Natural killer cell (primary cell): ENCODE measurements at regions not wholly inside any gene's neighbourhood (a gene's known extent, or its start where the extent isn't known, plus 50 kb on each side); places are given as distances from the start of the nearest gene placed in this dataset.

Experiments
- ATAC-seq, 3 donors: fragments of 150-1000 bp in 2 of 3; fragments of 200-7000 bp in 1 of 3; cut with Tn5 transposase; 1 replicate in 1 of 3; 2 replicates in 2 of 3; pipeline ENCODE4 v1.10.0; 2021; ENCODE audit warnings: mild to moderate bottlenecking in 2 of 3, moderate library complexity in 2 of 3
- DNase-seq, 2 donors: peaks; one replicate each; pipeline versions ENCODE4 v3.0.0 to v3.0.0-alpha.2; 2013 to 2021; ENCODE audit warnings: mixed read lengths in 1 of 2
- H3K27ac ChIP-seq: one replicate; pipeline ENCODE4 v1.5.1; 2013; ENCODE audit warnings: mild to moderate bottlenecking, low read length
- H3K27me3 ChIP-seq: one replicate; pipeline ENCODE4 v1.6.1; 2013; ENCODE audit warnings: low read length; ENCODE audit not compliant: control insufficient read depth, insufficient read depth
- H3K36me3 ChIP-seq: one replicate; pipeline ENCODE4 v1.6.1; 2013; ENCODE audit warnings: low read length; ENCODE audit not compliant: control insufficient read depth, insufficient read depth
- H3K4me1 ChIP-seq: one replicate; pipeline ENCODE4 v1.6.1; 2013; ENCODE audit warnings: low read length; ENCODE audit not compliant: control insufficient read depth, insufficient read depth
- H3K4me3 ChIP-seq: one replicate; pipeline ENCODE4 v1.5.1; 2013; ENCODE audit warnings: low read length
- H3K9me3 ChIP-seq: one replicate; pipeline ENCODE4 v1.6.1; 2013; ENCODE audit warnings: low read length; ENCODE audit not compliant: control insufficient read depth, insufficient read depth
- H3K27ac Mint-ChIP-seq, 2 donors: one replicate each; pipeline ENCODE4 v1.8.0; 2022; ENCODE audit warnings: mild to moderate bottlenecking in 2 of 2, mixed read lengths in 2 of 2, moderate library complexity in 1 of 2
- H3K27me3 Mint-ChIP-seq, 2 donors: one replicate each; pipeline ENCODE4 v1.8.0; 2022; ENCODE audit warnings: low read depth in 2 of 2, mixed read lengths in 2 of 2
- H3K36me3 Mint-ChIP-seq: one replicate; pipeline ENCODE4 v1.8.0; 2022; ENCODE audit warnings: mixed read lengths
- H3K4me1 Mint-ChIP-seq, 2 donors: one replicate each; pipeline ENCODE4 v1.8.0; 2022; ENCODE audit warnings: mixed read lengths in 2 of 2
- H3K4me3 Mint-ChIP-seq: one replicate; pipeline ENCODE4 v1.8.0; 2022; ENCODE audit warnings: mild to moderate bottlenecking, moderate library complexity, mixed read lengths
- H3K9me3 Mint-ChIP-seq, 2 donors: one replicate each; pipeline ENCODE4 v1.8.0; 2022; ENCODE audit warnings: mixed read lengths in 2 of 2
- CTCF ChIP-seq: fragments of 200-600 bp; IDR thresholded peaks from one replicate; pipeline ENCODE4 v1.8.0; 2022; ENCODE audit warnings: antibody characterized with exemption
- WGBS: methylation state at CpG from one replicate; pipeline ENCODE4 v1.1.7; 2013; ENCODE audit warnings: missing lambda C conversion rate; ENCODE audit not compliant: insufficient coverage; 5-methylcytosine and 5-hydroxymethylcytosine counted together
- intact Hi-C: fragments of 100-400 bp; cut with micrococcal nuclease; formaldehyde crosslinking; loops from one replicate; pipeline ENCODE4 v1.14.2; 2022

GRCh38 chr19:28234637-28235036 is 978.3 kb downstream of the UQCRFS1 start:
- 93% methylated on average over 5 of the region's 6 CpGs for WGBS
- H3K4me1 ChIP-seq = no peaks in the 10 kb centered on the region
- no peak overlapping the region for H3K27ac Mint-ChIP-seq
- H3K27me3 Mint-ChIP-seq = peaks cover 10 to 53% of the 10 kb centered on the region in 2 donors
- no peak for DNase-seq
- ATAC-seq = no peak
- intact Hi-C loops = no loop called here
- TF ChIP-seq CTCF = no peak
- H3K4me1 Mint-ChIP-seq = no peaks in the 10 kb centered on the region
- no peaks in the 10 kb centered on the region for H3K27me3 ChIP-seq
- H3K36me3 Mint-ChIP-seq = no peaks in the 10 kb centered on the region
- no peaks in the 10 kb centered on the region for H3K9me3 ChIP-seq
- H3K4me3 Mint-ChIP-seq = no peak overlapping the region
- H3K9me3 Mint-ChIP-seq = no peaks in the 10 kb centered on the region
- H3K36me3 ChIP-seq = no peaks in the 10 kb centered on the region
- H3K4me3 ChIP-seq = no peak overlapping the region
- no peak overlapping the region for H3K27ac ChIP-seq

GRCh38 chr19:28228854-28229253 is 984.1 kb downstream of the UQCRFS1 start:
- no peaks in the 10 kb centered on the region for H3K36me3 ChIP-seq
- Mint-ChIP-seq H3K4me3 (no peak overlapping the region), H3K27me3 (peaks cover 13 to 29% of the 10 kb centered on the region in 2 donors), H3K27ac (no peak overlapping the region), H3K36me3 (no peaks in the 10 kb centered on the region), H3K4me1 (no peaks in the 10 kb centered on the region), H3K9me3 (no peaks in the 10 kb centered on the region)
- DNase-seq (no peak), ATAC-seq (no peak)
- no peak overlapping the region for H3K4me3 ChIP-seq
- H3K4me1 ChIP-seq = no peaks in the 10 kb centered on the region
- H3K27ac ChIP-seq = no peak overlapping the region
- no peak for TF ChIP-seq CTCF
- WGBS = 68% methylated on average over 2 of the region's 2 CpGs
- no peaks in the 10 kb centered on the region for H3K9me3 ChIP-seq
- H3K27me3 ChIP-seq = no peaks in the 10 kb centered on the region
- intact Hi-C loops = no loop called here

DNA sequence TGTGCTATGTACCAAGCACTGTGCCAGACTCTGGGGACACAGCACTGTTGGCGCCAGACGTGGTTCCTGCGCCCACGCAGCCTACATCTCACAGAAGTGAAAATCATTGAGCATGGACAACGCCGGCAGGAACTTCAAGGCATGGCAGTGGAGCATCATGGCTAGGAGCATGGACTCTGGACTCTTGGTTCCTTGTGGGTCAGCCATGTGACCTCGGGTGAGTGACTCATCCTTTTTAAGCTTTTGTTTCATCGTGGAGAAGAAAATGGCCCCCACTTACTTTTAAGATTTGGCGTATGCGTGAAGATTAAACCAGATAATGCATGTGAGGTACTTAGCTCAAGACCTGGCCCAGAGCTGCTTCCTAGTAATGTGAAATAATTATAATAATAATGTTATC is 988.5 kb downstream of the UQCRFS1 start:
- intact Hi-C loops = no loop called here
- no peaks in the 10 kb centered on the region for H3K4me1 Mint-ChIP-seq
- H3K4me3 Mint-ChIP-seq = no peak overlapping the region

More for the DNA sequence above, 988.5 kb downstream of the UQCRFS1 start:
- Histone ChIP-seq H3K36me3 (no peaks in the 10 kb centered on the region), H3K4me3 (no peak overlapping the region), H3K27ac (no peak overlapping the region), H3K4me1 (no peaks in the 10 kb centered on the region), H3K9me3 (no peaks in the 10 kb centered on the region), H3K27me3 (no peaks in the 10 kb centered on the region)
- ATAC-seq = no peak
- Mint-ChIP-seq H3K9me3 (no peaks in the 10 kb centered on the region), H3K36me3 (no peaks in the 10 kb centered on the region), H3K27ac (no peak overlapping the region), H3K27me3 (peaks cover 17 to 33% of the 10 kb centered on the region in 2 donors)
- TF ChIP-seq CTCF = no peak
- DNase-seq = no peak
- WGBS = 92% methylated on average over 10 of the region's 10 CpGs
